ENCODE measurements at regions not wholly inside any gene's neighbourhood (a gene's known extent, or its start where the extent isn't known, plus 50 kb on each side); places are given as distances from the start of the nearest gene placed in this dataset.

- TF ChIP-seq, protein P1, sequence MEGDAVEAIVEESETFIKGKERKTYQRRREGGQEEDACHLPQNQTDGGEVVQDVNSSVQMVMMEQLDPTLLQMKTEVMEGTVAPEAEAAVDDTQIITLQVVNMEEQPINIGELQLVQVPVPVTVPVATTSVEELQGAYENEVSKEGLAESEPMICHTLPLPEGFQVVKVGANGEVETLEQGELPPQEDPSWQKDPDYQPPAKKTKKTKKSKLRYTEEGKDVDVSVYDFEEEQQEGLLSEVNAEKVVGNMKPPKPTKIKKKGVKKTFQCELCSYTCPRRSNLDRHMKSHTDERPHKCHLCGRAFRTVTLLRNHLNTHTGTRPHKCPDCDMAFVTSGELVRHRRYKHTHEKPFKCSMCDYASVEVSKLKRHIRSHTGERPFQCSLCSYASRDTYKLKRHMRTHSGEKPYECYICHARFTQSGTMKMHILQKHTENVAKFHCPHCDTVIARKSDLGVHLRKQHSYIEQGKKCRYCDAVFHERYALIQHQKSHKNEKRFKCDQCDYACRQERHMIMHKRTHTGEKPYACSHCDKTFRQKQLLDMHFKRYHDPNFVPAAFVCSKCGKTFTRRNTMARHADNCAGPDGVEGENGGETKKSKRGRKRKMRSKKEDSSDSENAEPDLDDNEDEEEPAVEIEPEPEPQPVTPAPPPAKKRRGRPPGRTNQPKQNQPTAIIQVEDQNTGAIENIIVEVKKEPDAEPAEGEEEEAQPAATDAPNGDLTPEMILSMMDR (IDR thresholded peaks at IDR 0.05), result no peak
- TF ChIP-seq POLR2AphosphoS5 (IDR thresholded peaks at IDR 0.05), result no peak
- TF ChIP-seq POLR2A (IDR thresholded peaks at IDR 0.05), result no peak
Observed at GRCh38 chr19:32230441-32230840, 115.0 kb upstream of the ZNF507 start.

Data from gastroesophageal sphincter (tissue), 3 donors.